B cell (primary cell): ENCODE measurements at regions not wholly inside any gene's neighbourhood (a gene's known extent, or its start where the extent isn't known, plus 50 kb on each side); places are given as distances from the start of the nearest gene placed in this dataset.

Experiments used
- ATAC-seq: fragments of 200-7000 bp; cut with Tn5 transposase; one replicate; pipeline ENCODE4 v1.10.0; 2021; ENCODE audit warnings: low read depth, mild to moderate bottlenecking, moderate number of reproducible peaks, moderate library complexity
- CTCF ChIA-PET: fragments of 350-600 bp; sonication (Branson Sonifier 250); formaldehyde crosslinking; loops from one replicate; lab custom pipeline; 2021; ENCODE audit warnings: antibody characterized with exemption, inconsistent platforms; lab: Charles Lee
- POLR2A ChIA-PET: fragments of 350-600 bp; sonication (Branson Sonifier 250); formaldehyde crosslinking; loops from one replicate; lab custom pipeline; 2021; ENCODE audit warnings: antibody characterized with exemption; lab: Charles Lee
- DNase-seq: peaks from one replicate; pipeline ENCODE4 v3.0.0; 2013
- H2AFZ ChIP-seq: 2 replicates; pipeline ENCODE4 v1.6.1; 2012; ENCODE audit warnings: mild to moderate bottlenecking, low read depth, low read length; ENCODE audit not compliant: insufficient read depth, poor library complexity, severe bottlenecking
- H3K27ac ChIP-seq, 2 donors: 1 replicate in 1 of 2; 2 replicates in 1 of 2; pipeline ENCODE4 v1.5.1; 2012 to 2013; ENCODE audit warnings: low read length in 2 of 2, mild to moderate bottlenecking in 2 of 2, moderate library complexity in 1 of 2
- H3K27me3 ChIP-seq, 4 experiments: fragments of 200-600 bp in 1 of 4; sonication (generic) in 1 of 4; replicated peaks in 1 of 4; 1 replicate in 2 of 4; 2 replicates in 2 of 4; pipeline versions ENCODE4 v1.6.1 to v1.7.0; 2013 to 2016; ENCODE audit warnings: low read length in 3 of 4, mild to moderate bottlenecking in 2 of 4, mixed read lengths in 1 of 4, moderate library complexity in 1 of 4; ENCODE audit not compliant: insufficient read depth in 4 of 4, control insufficient read depth in 3 of 4; ENCODE audit errors: control extremely low read depth in 1 of 4
- H3K36me3 ChIP-seq, 2 experiments: replicated peaks in 1 of 2; 1 replicate in 1 of 2; 2 replicates in 1 of 2; pipeline versions ENCODE4 v1.6.1 to v1.7.1; 2013; ENCODE audit warnings: low read length in 1 of 2; ENCODE audit not compliant: insufficient read depth in 2 of 2, control insufficient read depth in 1 of 2; ENCODE audit errors: control extremely low read depth in 1 of 2, extremely low read depth in 1 of 2
- H3K4me1 ChIP-seq, 2 donors: fragments of 200-600 bp in 1 of 2; sonication (generic) in 1 of 2; 1 replicate in 1 of 2; 2 replicates in 1 of 2; pipeline versions ENCODE4 v1.5.1 to v1.6.1; 2013 to 2017; ENCODE audit warnings: low read length in 2 of 2; ENCODE audit not compliant: control insufficient read depth in 2 of 2, insufficient read depth in 2 of 2
- H3K4me2 ChIP-seq: replicated peaks from 2 replicates; pipeline ENCODE3; 2012; ENCODE audit warnings: mild to moderate bottlenecking, low read depth, low read length; ENCODE audit not compliant: poor library complexity, severe bottlenecking
- H3K4me3 ChIP-seq, 5 experiments: fragments of 200-600 bp in 1 of 5; sonication (generic) in 1 of 5; 1 replicate in 3 of 5; 2 replicates in 2 of 5; pipeline versions ENCODE4 v1.5.1 to v1.7.0; 2011 to 2016; ENCODE audit warnings: low read length in 4 of 5, mild to moderate bottlenecking in 4 of 5, low read depth in 2 of 5, control low read depth in 1 of 5, moderate library complexity in 1 of 5; ENCODE audit not compliant: insufficient read depth in 1 of 5; ENCODE audit errors: control extremely low read depth in 1 of 5, extremely low read depth in 1 of 5
- H3K79me2 ChIP-seq: fragments of 200-600 bp; sonication (generic); one replicate; pipeline ENCODE4 v1.6.0; 2016; ENCODE audit warnings: low read length; ENCODE audit not compliant: control insufficient read depth, insufficient read depth
- H3K9ac ChIP-seq: fragments of 200-600 bp; sonication (generic); 2 replicates; pipeline ENCODE4 v1.6.1; 2017; ENCODE audit warnings: mild to moderate bottlenecking, low read length, moderate library complexity
- H3K9me3 ChIP-seq, 3 donors: one replicate each; pipeline versions ENCODE4 v1.6.1 to v1.7.1; 2013; ENCODE audit warnings: low read length in 2 of 3; ENCODE audit not compliant: control insufficient read depth in 2 of 3, insufficient read depth in 1 of 3; ENCODE audit errors: control extremely low read depth in 1 of 3
- H4K20me1 ChIP-seq: 2 replicates; pipeline ENCODE4 v1.6.0; 2012; ENCODE audit warnings: mild to moderate bottlenecking, low read length; ENCODE audit not compliant: insufficient read depth, control insufficient read depth, poor library complexity, severe bottlenecking
- H3K27ac Mint-ChIP-seq: one replicate; pipeline ENCODE4 v1.8.0; 2021; ENCODE audit warnings: mixed read lengths
- H3K27me3 Mint-ChIP-seq: one replicate; pipeline ENCODE4 v1.8.0; 2021; ENCODE audit warnings: mixed read lengths
- H3K4me1 Mint-ChIP-seq: one replicate; pipeline ENCODE4 v1.8.0; 2021; ENCODE audit warnings: mixed read lengths
- H3K4me3 Mint-ChIP-seq: one replicate; pipeline ENCODE4 v1.8.0; 2021; ENCODE audit warnings: mixed read lengths
- H3K9me3 Mint-ChIP-seq: one replicate; pipeline ENCODE4 v1.8.0; 2022; ENCODE audit warnings: mixed read lengths; ENCODE audit not compliant: insufficient read depth
- CTCF ChIP-seq: fragments of 200-600 bp; IDR thresholded peaks from one replicate; pipeline ENCODE4 v1.8.0; 2022; ENCODE audit warnings: antibody characterized with exemption, mild to moderate bottlenecking
- EZH2 ChIP-seq: IDR thresholded peaks from 2 replicates; pipeline ENCODE4 v1.6.1; 2012; ENCODE audit warnings: borderline replicate concordance, low read depth, mild to moderate bottlenecking, moderate library complexity, low read length; ENCODE audit not compliant: insufficient read depth, poor library complexity, severe bottlenecking
- WGBS: methylation state at CpG from one replicate; pipeline ENCODE4 v1.1.5; 2013; ENCODE audit warnings: missing lambda C conversion rate; ENCODE audit not compliant: insufficient coverage; 5-methylcytosine and 5-hydroxymethylcytosine counted together
- intact Hi-C: fragments of 100-400 bp; cut with micrococcal nuclease; formaldehyde crosslinking; loops from one replicate; pipeline ENCODE4 v1.10.0; 2022

- TF ChIP-seq CTCF = no peak
- no peak for TF ChIP-seq EZH2
- H4K20me1 ChIP-seq = no peaks in the 10 kb centered on the region
- DNase-seq = no peak
- Mint-ChIP-seq H3K27me3 (no peaks in the 10 kb centered on the region), H3K4me1 (no peaks in the 10 kb centered on the region), H3K27ac (no peak overlapping the region), H3K4me3 (no peak overlapping the region), H3K9me3 (peaks cover 7% of the 10 kb centered on the region)
- ATAC-seq = no peak
- H3K27ac ChIP-seq = no peak overlapping the region
- no peak overlapping the region for H2AFZ ChIP-seq
- H3K9me3 ChIP-seq = peaks cover 0 to 38% (median 5%) of the 10 kb centered on the region in 3 donors
- intact Hi-C loops = no loop called here
- H3K79me2 ChIP-seq = no peaks in the 10 kb centered on the region
- ChIA-PET POLR2A (no interaction called here), CTCF (no interaction called here)
- H3K27me3 ChIP-seq = no peaks in the 10 kb centered on the region
- H3K9ac ChIP-seq = no peak overlapping the region
- H3K4me2 ChIP-seq = no peak overlapping the region
- no peak overlapping the region for H3K4me3 ChIP-seq
- no peaks in the 10 kb centered on the region for H3K4me1 ChIP-seq
- H3K36me3 ChIP-seq = no peaks in the 10 kb centered on the region
- WGBS = 84% methylated on average over 13 of the region's 13 CpGs
Measured at GRCh38 chr13:112171570-112171965, 104.6 kb downstream of the SOX1 start.

GRCh38 chr13:112172017-112172416 lies 105.1 kb downstream of the SOX1 start:
- ATAC-seq (no peak), DNase-seq (no peak)
- Histone ChIP-seq H3K79me2 (no peaks in the 10 kb centered on the region), H3K9me3 (peaks cover 0 to 38% (median 5%) of the 10 kb centered on the region in 3 donors), H3K27me3 (no peaks in the 10 kb centered on the region), H3K4me3 (no peak overlapping the region), H3K27ac (no peak overlapping the region), H3K4me2 (no peak overlapping the region), H3K9ac (no peak overlapping the region), H2AFZ (no peak overlapping the region), H4K20me1 (no peaks in the 10 kb centered on the region), H3K4me1 (no peaks in the 10 kb centered on the region), H3K36me3 (no peaks in the 10 kb centered on the region)
- WGBS = 83% methylated on average over 7 of the region's 9 CpGs
- H3K4me1 Mint-ChIP-seq = no peaks in the 10 kb centered on the region
- H3K4me3 Mint-ChIP-seq = no peak overlapping the region
- ChIA-PET POLR2A (no interaction called here), CTCF (no interaction called here)
- no peak for TF ChIP-seq EZH2
- no peak for TF ChIP-seq CTCF
- H3K27me3 Mint-ChIP-seq = no peaks in the 10 kb centered on the region
- no peak overlapping the region for H3K27ac Mint-ChIP-seq
- peaks cover 7% of the 10 kb centered on the region for H3K9me3 Mint-ChIP-seq
- intact Hi-C loops = no loop called here
